ENCODE measurements at regions not wholly inside any gene's neighbourhood (a gene's known extent, or its start where the extent isn't known, plus 50 kb on each side); places are given as distances from the start of the nearest gene placed in this dataset.

DNA sequence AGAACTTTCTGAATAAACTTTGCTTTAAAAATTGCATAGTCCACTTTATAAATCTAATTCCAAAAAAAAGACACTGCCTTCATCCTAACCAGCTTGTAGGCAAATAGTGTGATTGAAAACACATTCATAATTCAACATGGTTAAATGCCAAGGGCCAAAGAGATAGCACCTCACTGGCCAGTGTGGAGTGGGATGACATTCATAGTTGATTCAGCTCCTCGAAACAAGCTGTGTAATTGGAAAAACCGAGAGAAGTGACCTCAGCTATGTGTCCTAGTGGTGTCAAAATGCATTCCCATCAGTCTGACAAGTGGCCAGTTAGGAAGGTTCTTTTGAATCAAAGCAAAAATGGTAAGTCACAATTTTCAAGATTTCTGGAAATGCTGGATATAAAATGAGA is 1068.5 kb upstream of the CELF4 start:
- TF ChIP-seq REST (IDR thresholded peaks at IDR 0.05; ENCODE audit: insufficient read depth in 1 of 2, low read depth in 2 of 2, low read length in 2 of 2) (no peak), TAF1 (IDR thresholded peaks at IDR 0.05; ENCODE audit: borderline replicate concordance, insufficient read depth, low read length) (no peak), SIN3A (IDR thresholded peaks at IDR 0.05; ENCODE audit: borderline replicate concordance, insufficient read depth, low read length) (no peak), POLR2AphosphoS5 (IDR thresholded peaks at IDR 0.05; ENCODE audit: low read depth, low read length) (no peak), FOXP2 (optimal IDR thresholded peaks at IDR 0.05; ENCODE audit: borderline replicate concordance, extremely low read depth, extremely low read length, insufficient read depth) (no peak)

Measured in PFSK-1 (cell line).